ENCODE measurements at regions not wholly inside any gene's neighbourhood (a gene's known extent, or its start where the extent isn't known, plus 50 kb on each side); places are given as distances from the start of the nearest gene placed in this dataset.
"Not testable (repeated sequence)": the region's sequence is repeated elsewhere in the genome, so short reads cannot be mapped to it uniquely, and the experiment has no call there.

GRCh38 chr18:60013148-60013547 is 113.4 kb downstream of the PMAIP1 start:
- TF ChIP-seq CTCF (conservative IDR thresholded peaks at IDR 0.05); ZFX (IDR thresholded peaks at IDR 0.05): not testable (repeated sequence)

Data from C4-2B (cell line).